ENCODE measurements at regions not wholly inside any gene's neighbourhood (a gene's known extent, or its start where the extent isn't known, plus 50 kb on each side); places are given as distances from the start of the nearest gene placed in this dataset.

- Histone ChIP-seq H3K9me3 (ENCODE audit: insufficient read depth, low read depth, low read length) (peaks cover 4% of the 10 kb centered on the region), H2AFZ (ENCODE audit: insufficient read depth, low read length, poor library complexity) (no peak overlapping the region), H3K4me2 (ENCODE audit: low read length) (no peak overlapping the region), H4K12ac (ENCODE audit: low read depth, low read length) (no peak overlapping the region), H3K4ac (ENCODE audit: low read depth, low read length) (no peak overlapping the region), H3K23ac (ENCODE audit: low read length) (no peak overlapping the region), H2BK5ac (ENCODE audit: low read depth, low read length, poor library complexity) (no peak overlapping the region), H3K18ac (ENCODE audit: low read length) (no peak overlapping the region), H3K4me1 (ENCODE audit: control insufficient read depth in 1 of 2, insufficient read depth in 2 of 2, low read length in 2 of 2) (no peaks in the 10 kb centered on the region), H2BK120ac (ENCODE audit: insufficient read depth, low read length, poor library complexity) (no peak overlapping the region), H3K14ac (ENCODE audit: low read length) (no peak overlapping the region), H3K27ac (ENCODE audit: low read depth, low read length) (no peak overlapping the region), H3K36me3 (ENCODE audit: control insufficient read depth in 1 of 2, insufficient read depth in 2 of 2, low read length in 2 of 2) (no peaks in the 10 kb centered on the region), H3K79me2 (ENCODE audit: control insufficient read depth, insufficient read depth, low read length, poor library complexity) (no peaks in the 10 kb centered on the region), H3K79me1 (ENCODE audit: low read length) (no peaks in the 10 kb centered on the region), H2AK5ac (ENCODE audit: low read length) (no peak overlapping the region), H3K27me3 (ENCODE audit: insufficient read depth, low read length) (peaks cover 7% of the 10 kb centered on the region), H3K9ac (ENCODE audit: low read length) (no peak overlapping the region), H4K8ac (ENCODE audit: low read depth, low read length) (no peak overlapping the region), H4K91ac (ENCODE audit: low read depth, low read length) (no peak overlapping the region), H2BK12ac (ENCODE audit: low read length) (no peak overlapping the region), H3K4me3 (ENCODE audit: low read depth, low read length) (no peak overlapping the region)
- DNase-seq = no peak
- WGBS (ENCODE audit: extremely low coverage, insufficient coverage, insufficient read length) = no CpG with 5 or more reads among the region's 13 CpGs
Observed at GRCh38 chr1:20405051-20405754, 80.8 kb downstream of the CAMK2N1 start.

Measured in trophoblast cell (in vitro differentiated cells and primary cell).